HG03103 (cell line): ENCODE measurements at regions not wholly inside any gene's neighbourhood (a gene's known extent, or its start where the extent isn't known, plus 50 kb on each side); places are given as distances from the start of the nearest gene placed in this dataset.
"Not testable (repeated sequence)": the region's sequence is repeated elsewhere in the genome, so short reads cannot be mapped to it uniquely, and the experiment has no call there.

Source experiments
- ATAC-seq: cut with Tn5 transposase; IDR thresholded peaks from one replicate; pipeline ENCODE4 v1.9.1; 2021; ENCODE audit warnings: low read depth; ENCODE audit not compliant: unreplicated experiment

DNA sequence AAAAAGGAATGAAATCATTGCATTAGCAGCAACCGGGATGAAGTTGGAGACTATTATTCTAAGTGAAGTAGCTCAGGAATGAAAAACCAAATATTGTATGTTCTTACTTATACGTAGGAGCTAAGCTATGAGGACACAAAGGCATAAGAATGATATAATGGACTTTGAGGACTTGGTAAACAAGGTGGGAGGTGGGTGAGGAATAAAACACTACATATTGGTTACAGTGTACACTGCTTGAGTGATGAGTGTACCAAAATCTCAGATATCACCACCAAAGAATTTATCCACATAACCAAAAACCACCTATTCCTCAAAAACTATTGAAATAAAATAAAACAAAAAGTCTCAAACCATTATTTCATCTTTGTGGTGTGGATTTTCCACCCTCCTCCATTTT, 593.5 kb downstream of the TENT5A start:
- ATAC-seq: no peak

GRCh38 chr6:81148751-81149150, 603.7 kb downstream of the TENT5A start:
- no peak for ATAC-seq

DNA sequence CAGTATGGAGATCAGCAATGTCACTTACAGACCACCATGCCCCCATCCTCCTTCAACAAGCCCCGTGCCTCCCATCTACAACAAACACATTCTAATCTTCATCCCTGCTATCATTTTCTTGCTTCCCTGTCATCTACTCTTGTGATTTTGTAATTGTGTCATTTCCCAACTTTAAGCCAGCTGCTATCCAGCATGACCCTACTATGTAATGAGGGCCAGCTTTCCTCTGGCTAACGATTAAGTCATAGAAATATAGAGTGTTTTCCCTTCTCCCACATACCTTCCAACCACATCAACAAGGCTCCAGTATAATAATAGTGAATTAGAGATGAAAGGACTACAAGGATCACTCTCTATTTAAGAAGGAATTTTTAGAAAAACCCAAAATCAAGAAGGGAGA, 607.0 kb downstream of the TENT5A start:
- ATAC-seq: no peak

GRCh38 chr6:81144346-81144745, 608.1 kb downstream of the TENT5A start:
- no peak for ATAC-seq

- ATAC-seq: no peak
Measured at GRCh38 chr6:81138236-81138635, 614.2 kb downstream of the TENT5A start.

DNA sequence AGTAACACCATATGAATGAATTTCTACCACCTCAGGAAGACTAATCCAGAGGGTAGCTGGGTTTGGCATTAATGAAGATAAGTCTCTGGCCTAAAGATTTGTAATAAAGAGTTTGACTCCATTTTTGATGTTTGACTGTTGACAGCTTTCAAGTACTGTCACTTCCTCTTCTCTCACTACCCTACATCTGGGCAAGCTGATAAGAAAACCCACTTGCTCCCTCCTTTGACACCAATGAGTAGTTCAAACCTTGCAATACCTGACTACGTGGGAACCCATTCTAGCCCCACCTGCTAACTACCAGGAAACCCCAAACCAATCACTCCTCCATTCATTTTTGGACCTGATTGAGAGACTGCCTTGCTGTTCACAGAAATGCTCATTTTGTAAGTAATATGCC, 621.5 kb downstream of the TENT5A start:
- ATAC-seq: no peak

GRCh38 chr6:81130061-81130460, 622.4 kb downstream of the TENT5A start:
- no peak for ATAC-seq

- ATAC-seq: no peak
Measured at GRCh38 chr6:81128671-81129070, 623.8 kb downstream of the TENT5A start.

DNA sequence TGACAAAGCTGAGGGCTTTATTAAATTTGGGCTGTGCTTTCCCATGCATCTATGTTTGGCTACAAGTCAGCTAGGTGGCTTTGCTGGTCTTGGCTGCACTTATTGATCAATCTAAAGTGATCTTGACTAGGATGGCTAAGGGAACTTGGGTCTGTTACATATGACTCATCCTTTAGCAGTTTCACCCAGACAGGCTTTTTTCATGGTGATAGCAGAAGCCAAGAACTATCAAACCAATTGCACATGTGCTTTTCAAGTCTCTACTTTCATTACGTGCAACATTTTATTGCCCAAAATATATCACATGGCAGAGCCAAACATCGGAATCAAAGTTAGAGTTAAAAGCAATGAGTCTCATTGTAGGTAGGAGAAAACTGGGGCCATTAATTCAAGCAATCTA, 626.3 kb downstream of the TENT5A start:
- no peak for ATAC-seq

DNA sequence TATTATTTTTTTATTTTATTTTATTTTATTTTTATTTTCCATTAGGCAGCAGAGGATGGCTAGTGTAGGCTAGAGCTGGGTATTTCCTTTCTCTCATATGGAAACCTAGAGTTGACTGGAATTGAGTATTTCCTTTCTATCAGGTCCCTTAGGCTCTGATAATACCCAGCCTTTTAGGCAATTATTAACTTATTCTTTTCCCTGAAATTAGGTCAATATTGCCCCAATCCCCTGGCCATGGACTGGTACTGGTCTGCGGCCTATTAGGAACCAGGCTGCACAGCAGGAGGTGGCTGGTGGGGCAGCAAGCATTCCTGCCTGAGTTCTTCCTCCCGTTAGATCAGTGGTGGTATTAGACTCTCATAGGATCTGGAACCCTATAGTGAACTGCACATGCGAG, 632.2 kb downstream of the TENT5A start:
- no peak for ATAC-seq

DNA sequence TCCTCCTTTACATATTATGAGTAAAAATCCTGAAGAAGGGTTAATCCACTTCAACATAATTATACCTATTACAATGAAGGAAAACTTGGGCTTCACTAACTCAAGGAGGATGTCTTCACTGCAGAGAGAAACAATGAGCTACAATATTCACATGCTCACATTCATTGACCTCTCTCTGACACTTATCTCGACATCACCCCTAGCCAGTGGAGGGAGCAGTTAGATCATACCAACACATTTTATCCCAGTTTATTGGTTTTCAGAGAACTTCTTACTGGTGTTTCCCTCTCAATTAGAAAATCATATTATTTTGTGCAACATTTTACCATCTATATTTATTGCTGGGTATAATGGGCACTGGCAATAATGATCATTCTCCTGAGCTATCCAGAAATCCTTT, 646.5 kb downstream of the TENT5A start:
- no peak for ATAC-seq

- ATAC-seq: no peak
Measured at GRCh38 chr6:81098109-81098814, 654.2 kb downstream of the TENT5A start.

- not testable (repeated sequence) for ATAC-seq
Measured at GRCh38 chr6:81096464-81096863, 656.0 kb downstream of the TENT5A start.

DNA sequence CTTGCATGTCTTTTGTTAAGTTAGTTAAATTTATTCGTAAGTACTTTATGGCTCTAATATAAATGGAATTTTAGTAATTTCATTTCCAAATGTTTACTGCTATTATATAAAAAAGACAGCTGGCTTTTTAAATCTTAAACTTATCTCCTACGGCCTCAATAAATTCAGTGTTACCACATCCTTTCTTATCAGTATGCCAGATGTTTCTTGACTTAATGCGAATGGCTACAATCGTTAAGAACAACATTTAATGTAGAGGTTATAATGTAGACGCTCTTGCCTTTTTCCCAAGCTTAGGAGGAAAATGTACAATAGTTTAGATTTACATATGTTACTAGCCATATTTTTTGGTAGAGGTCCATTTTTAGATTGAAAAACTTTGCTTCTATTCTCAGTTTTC, 659.4 kb downstream of the TENT5A start:
- no peak for ATAC-seq

DNA sequence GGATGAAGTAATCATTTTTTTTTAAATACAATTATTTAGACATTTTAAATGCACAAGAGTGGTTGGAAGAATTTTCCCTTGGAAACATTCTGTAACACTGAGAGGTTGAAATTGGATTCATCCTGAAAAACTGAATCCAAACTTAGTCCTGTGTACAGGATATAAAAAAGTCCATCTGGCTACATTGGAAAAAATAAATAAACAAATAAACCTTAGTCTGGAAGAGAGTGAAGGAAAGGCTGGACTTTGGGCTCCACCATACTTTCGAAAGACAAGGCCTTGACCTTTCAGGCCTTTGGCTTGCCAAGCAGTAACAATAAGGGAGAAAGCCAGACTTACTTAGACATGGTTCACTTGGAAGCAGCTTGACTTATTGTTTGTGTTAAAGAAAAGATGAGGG, 664.3 kb downstream of the TENT5A start:
- ATAC-seq: no peak

GRCh38 chr6:81086991-81087390, 665.5 kb downstream of the TENT5A start:
- no peak for ATAC-seq

DNA sequence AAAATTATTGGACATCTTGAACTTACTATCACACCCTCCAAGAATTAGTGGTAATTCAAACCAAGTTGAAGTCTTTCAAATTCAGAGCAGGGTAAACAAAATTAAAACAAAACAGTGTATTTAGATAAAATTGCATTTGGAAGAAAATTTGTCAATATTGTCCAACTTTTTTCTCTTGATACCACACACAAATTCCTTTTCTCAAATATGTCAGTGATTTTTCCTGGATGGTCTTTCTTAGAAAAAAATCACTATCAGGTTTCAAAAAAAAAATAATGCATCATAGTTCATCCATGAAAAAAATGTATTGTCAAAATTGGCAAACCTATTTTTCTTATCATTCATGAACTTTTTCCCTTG, 667.1 kb downstream of the TENT5A start:
- ATAC-seq: no peak

GRCh38 chr6:81084776-81085430, 667.6 kb downstream of the TENT5A start:
- ATAC-seq: no peak

DNA sequence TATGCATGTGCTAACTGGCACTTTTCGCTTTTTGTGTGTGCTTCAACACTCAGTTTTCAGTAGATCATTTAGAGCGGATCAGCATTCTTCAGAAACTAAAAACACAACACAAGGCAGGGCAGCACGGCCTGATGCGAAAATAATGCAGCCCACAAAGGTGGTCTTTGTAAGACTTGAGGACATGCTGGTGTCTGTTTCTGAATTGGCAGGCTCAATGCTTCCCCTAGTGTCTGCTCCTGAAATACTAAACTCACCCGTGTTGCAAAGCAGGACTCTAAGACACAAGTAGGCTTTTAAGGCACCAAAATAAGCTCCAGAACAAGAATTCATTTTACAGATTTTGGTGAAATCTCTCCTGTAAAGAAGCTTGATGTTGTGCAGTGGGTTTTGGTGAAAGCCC, 676.5 kb downstream of the TENT5A start:
- ATAC-seq: no peak

GRCh38 chr6:81073318-81073717, 679.2 kb downstream of the TENT5A start:
- no peak for ATAC-seq

- no peak for ATAC-seq
Measured at GRCh38 chr6:81071121-81071520, 681.4 kb downstream of the TENT5A start.

- no peak for ATAC-seq
Measured at GRCh38 chr6:81067057-81067456, 685.4 kb downstream of the TENT5A start.

GRCh38 chr6:81063891-81064290, 688.6 kb downstream of the TENT5A start:
- no peak for ATAC-seq
